SKM-1 treated with dmso at 0.1 percent for 144 hours (cell line): ENCODE measurements at regions not wholly inside any gene's neighbourhood (a gene's known extent, or its start where the extent isn't known, plus 50 kb on each side); places are given as distances from the start of the nearest gene placed in this dataset.

ENCODE experiments used
- DNase-seq: peaks from one replicate; lab custom pipeline; 2025; ENCODE audit not compliant: unreplicated experiment; lab: John Stamatoyannopoulos, UW

DNA sequence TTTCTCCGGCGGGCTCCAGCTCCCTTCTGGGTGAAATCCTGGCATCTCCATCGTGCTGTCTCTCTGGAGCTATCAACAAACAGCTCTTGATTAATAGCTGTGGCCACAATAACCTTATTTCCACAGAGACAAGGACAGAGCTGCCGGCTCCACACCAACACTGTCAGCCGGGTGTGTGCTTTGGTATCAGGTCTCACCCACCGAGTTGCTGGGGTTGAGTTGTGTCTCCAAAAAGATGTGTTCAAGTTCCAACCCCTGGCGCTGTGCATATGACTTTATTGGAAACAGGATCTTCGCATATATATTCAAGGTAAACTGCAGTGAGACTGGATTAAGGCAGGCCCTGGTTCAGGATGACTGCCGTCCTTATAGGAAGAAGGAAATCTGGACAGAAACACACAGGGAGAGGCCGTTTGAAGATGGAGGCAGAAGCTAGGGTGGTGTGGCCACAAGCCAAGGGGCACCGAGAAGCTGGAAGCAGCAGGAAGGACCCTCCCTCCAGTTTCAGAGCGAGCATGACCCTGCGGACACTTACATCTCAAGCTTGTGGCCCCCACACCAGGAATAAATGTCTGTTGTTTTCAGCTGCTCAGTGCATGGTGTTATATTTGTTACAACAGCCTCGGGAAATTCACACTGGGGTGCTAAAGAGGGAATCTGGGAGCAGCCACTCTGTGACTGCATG, 88.4 kb upstream of the TMPRSS2 start:
- DNase-seq, result no peak

DNA sequence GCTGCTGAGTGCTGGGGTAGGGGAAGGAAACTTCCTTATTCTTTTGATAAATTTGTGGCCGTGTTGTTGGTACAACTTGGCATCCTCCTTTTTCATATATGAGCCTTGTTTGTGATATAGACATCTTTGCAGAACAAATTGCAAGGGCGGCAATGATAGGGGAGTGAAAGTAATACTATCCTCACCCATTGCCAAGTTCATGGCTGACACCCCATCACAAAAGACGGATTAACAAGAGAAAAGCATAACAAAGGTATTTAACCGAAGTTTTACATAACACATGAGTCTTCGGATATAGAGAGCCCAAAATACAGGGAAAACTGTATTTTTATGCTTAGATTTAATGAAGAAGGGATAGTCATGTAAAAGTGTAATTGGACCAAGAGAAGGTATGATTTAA, 86.3 kb upstream of the TMPRSS2 start:
- DNase-seq, result no peak

DNA sequence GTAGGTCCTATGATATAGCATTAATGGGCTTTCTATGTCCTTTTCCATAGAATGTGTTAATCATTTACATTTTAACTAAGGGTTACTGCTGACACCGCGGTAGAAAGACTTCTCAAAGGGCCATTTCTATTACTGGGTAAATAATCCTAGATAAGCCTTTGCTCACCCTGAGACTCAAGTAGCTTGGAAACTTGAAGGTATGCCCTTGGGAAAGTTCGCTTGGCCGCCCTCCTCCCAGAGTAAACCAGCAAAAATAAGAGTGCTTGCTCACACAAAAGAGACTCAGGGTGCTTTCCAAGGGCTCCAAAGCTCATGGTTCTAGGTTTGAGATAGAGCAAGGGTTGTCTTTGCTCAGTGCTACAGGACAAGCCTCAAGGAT, 85.8 kb upstream of the TMPRSS2 start:
- DNase-seq, result no peak

DNA sequence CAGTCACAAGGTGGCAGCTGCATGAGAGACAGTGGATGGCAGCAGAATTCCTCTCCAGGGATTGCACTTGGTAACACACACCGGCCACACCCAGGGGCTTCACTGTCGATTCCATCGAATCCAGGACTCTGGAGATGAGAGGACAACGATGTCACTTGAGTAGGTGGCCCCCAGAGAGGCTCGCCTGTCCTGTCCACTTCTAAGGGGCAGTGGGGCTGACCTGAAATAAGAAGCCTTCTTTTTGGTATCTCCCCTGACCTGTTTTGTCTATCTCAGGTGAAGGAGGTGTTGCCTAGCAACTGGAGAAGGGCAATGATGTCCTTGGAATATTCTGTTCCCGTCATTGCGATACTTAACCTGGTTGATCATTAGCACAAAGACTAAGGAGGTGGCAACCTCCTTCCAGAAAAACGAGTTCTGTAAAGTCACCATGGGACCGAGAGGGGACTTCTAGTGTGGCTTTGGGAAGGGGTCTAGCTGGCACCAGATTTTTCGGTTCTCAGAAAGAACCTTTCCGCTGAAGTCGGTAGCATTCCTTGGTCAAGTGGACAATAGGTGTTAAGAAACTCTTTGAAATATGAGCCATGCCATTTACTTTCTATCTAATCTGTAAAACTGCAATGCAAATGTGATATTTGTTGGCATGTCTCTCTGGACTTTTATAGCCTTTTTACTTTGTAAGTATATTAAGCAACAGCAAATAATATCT, 85.2 kb upstream of the TMPRSS2 start:
- no peak for DNase-seq

DNA sequence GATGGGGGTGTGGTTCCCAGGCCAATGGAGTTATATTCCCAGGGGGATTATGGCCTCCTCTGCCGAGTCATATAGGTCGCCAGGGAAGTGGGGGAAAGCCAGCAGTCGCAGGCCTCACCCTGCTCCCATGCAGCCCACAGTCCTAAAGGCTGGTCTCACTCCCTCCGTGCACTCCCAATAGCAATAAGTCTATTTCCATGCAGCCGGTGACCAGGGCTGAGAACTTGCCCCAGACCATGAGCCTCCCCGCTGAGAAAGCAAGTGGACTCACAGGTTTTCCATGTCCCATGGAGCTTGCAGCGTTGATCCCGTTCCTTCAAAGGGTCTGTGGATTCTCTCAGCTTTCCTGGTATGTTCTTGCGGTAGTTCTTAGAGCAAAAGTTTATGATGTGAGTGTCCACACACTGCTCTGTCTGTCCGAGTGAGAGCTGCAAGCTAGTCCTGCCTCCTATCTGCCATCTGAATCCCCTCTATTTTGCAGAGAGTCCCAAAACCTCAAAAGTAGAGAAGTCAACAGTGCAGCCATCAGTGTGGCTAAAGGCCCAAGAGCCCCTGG, 81.7 kb upstream of the TMPRSS2 start:
- DNase-seq, result no peak

DNA sequence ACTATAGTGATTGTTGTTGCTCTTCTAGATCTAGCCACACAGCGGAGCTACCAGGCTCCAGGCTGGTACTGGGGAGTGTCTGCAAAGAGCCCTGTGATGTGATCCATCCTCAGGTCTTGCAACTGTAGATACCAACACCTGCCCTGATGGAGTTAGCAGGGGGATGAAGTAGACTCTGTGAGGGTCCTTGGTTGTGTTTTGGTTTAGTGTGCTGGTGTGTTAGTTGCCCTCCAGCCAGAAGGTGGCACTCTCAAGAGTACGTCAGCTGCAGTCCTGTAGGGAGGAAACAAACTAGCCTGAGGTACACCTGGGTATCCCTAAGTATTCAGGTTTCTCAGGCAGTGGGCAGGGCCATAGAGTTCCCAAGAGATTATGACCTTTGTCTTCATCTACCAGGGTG, 81.2 kb upstream of the TMPRSS2 start:
- no peak for DNase-seq

DNA sequence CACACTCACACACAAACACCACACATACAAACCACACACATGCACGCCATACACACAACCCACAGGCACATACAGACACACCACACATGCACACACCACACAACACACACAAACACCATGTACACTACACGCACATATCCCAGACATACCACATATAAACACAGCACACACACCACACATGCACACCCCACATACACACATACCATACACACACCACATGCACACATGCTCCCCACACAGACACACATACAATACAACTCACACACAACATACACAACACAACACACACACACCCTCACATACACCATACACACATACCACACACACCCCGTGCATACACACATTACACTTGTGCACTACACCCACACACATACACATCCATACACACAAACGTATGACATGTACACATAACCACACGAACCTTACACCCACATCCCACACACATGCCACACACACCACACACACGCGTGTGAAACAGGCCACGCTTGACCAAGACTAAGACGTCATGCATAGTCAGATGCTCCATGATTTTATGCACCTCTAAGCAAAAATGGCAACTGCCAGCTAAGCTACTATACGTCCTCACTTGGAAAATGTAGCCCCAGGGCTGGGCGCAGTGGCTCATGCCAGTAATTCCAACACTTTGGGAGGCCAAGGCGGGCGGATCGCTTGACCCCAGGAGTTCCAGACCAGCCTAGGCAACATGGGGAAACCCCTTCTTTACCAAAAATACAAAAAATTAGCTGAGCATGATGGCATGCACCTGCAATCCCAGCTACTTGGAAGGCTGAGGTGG, 77.4 kb upstream of the TMPRSS2 start:
- no peak for DNase-seq

DNA sequence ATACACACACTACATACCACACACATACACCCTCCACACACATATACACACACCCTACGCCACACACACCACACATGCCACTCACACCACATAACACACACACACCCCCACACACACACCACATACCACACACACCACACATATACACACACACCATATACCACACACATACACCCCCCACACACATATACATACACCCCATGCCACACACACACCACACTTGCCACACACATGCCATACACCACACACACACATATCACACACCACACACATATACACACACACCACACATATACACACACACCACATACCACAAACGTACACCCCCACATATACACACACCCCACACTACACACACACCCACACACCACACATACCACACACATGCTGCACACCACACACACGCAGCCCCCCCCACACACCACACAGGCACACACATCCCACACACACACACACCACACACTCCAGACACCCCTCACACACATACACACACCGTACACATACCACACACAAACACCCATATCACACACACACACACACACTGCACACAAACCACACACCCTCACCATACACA, 76.7 kb upstream of the TMPRSS2 start:
- no peak for DNase-seq

DNA sequence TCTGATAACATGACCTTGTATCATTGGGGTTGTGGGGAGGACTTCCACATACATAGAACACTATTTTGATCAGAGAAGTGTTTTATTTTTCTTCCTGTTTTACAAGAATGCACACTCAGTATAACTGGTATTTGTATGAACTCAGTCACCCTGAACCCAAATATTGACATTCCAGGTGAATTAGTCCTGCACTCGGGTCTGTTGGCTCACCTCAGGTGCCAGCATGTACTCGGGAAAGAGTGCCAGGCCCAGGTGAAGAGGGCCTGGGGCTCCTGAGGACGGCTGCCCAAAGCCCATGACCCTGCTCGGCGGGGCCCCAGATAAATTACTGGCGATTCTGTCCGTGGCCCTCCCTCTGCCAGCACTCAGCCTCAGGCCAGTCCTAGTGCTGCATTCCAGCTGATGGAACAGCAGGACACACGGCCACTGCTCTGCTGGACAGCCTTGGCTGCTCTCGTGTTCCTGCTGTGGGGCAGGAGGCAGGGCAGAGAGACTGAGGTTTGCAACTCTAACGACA, 75.4 kb upstream of the TMPRSS2 start:
- no peak for DNase-seq

DNA sequence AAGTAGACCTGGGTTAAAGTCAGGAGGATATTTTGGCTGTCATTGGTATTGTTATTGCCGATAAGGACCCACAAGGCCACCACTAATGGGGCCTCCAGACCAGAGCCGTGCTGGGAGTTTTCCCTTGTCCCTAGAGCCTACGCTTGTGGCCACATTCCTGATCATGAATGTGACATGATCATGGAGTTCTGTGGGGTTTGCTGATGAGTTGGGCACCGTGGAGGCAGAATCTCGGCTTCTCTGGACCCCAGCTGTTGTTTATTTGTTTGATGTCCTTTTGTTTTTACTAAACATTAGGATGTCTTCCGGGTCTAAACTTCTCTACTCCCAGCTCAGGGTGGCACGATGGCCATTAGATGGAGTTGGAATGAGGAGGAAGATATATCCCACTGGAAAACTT, 74.9 kb upstream of the TMPRSS2 start:
- DNase-seq, result no peak

DNA sequence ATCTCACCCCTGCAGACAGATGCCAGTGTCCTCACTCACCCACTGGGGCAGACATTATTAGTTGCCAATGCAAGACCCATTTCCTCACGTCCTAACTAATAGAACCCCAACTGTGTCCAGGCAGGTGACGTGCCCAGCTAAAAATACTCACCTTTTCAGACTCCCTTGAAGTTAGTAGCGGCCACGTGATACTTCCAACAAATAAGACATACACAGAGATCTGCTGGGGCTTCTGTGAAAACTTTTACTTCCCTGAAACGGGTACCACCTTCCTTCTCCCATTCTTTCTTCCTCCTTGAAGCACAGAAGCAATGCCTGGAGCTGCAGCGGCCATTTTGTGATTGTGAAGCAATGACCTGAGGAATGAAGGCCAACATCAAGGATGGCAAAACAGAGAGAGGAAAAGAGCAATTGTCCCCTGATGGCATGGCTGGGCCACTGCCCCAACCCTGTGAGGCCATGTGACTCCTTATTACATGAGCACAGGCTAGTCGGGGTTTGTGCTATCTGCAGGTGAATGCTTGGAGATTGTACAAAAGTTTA, 74.4 kb upstream of the TMPRSS2 start:
- no peak for DNase-seq

DNA sequence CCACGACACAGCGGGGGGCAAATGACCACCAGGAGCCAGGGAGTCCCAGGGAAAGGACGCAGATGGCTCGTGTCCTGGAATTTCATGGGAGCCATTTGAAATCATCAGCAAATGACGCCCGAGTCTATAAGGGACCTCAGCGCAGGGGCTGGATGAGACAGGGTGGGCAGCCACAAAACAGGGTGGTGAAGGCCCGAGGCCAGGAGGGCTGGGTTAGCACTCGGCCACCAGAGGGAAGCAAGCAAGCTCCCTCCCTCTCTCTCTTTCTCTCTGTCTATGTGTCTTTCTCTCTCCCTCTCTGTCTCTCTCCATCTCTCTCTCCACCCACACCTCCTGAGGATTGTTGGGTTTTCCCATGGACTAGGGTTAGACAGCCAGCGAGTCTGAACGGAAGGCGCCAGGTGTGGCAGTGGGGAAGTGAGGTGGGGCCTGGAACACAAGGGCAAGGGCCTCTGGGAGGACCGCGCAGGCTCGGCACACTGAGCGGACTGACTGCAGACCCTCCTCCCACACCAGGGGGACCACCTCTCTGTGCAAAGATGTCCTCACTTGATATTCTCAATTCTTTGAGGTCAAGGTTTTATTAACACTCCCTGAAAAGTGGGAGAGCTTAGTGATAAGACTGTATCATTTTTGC, 73.8 kb upstream of the TMPRSS2 start:
- no peak for DNase-seq

DNA sequence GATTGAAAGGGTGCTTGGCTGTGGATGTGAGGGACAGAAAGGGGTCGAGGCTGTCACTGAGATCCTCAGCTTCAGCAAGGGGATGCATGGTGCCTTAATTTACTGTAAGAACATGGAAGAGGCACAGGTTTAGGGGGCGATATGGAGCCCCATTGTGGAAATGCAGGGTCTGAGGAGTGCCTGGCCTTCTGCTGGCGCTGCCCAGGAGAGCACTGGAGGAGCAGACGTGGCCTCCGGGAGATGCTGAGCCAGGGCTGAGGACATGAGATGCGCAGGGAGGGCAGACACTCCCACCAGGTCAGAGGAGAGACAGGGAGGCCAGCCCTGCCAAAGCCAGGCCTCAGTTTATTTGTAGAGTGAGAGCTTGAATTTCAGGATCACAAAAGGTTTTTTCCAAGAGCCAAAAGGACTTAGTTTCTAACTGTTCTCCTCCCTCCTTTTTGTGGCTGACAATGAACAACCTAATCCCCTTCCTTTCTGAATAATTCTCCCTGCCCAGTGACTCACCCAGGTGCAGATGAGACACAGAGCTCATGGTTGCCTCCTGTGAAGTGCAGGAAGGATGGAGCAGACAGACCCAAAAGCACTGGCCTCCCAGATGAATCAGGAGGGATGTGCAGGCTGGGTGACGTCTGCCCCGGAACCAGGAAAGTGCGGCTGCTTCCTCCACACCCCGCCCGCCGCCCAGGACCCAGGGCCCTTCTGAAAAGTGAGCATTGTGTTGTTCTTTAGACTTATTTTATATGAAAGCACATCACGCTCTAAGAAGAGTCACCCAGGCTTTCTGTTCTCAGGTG, 73.0 kb upstream of the TMPRSS2 start:
- DNase-seq, result no peak

DNA sequence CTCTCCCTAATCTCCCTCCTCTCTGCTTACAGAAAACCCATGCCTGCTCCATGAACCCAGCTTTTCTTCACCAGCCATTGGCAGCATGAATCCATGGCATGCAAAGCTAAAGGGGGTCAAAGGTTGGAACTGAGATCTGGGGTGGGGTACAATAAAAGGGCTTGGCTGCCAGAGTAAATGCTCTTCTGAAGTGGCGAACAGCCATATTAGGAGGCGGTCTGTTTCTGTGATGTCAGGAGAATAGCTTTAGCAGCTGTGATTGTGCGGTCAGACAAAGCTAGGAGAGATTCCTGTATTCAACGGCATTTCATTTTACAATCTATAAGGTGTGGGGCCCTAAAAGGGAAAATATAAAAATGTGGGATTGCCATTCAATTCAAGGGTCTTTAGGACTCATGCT, 71.7 kb upstream of the TMPRSS2 start:
- DNase-seq, result no peak

DNA sequence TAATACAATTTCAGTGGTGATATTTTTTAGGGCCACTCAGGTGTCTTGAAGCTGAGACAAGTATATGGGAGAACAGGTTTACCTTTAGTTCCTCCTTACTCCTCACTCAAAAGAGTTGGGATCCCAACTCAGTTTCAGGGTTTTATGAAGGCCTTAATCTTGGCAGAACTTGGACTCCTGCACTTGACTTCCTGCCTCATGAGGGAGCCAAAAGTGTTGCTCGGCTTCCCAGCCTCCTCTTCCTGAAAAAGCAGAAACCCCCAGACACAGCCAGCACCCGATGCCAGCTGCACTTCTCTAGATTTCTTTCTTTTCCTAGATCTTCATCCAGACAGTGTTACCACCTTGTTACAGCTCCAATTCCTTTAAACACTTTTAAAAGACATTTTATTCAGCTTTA, 70.8 kb upstream of the TMPRSS2 start:
- no peak for DNase-seq

DNA sequence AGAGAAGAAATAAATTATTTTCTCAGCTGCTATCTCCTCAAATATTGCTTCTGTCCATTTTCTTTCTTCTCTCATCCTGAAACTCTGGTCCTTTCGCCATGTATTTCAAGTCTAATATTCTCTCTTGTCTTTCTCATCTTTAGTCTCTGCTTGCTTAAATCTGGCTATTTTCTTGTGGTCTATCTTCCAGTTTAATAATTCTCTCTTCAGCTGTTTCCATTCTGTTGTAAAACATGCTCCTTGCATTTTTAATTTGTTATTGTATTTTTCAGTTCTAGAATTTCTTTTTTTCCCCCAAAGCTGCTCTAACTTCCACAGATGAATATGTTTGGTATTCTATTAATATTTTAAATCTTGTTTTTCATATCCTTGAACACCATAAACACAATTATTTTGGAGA, 70.1 kb upstream of the TMPRSS2 start:
- no peak for DNase-seq

DNA sequence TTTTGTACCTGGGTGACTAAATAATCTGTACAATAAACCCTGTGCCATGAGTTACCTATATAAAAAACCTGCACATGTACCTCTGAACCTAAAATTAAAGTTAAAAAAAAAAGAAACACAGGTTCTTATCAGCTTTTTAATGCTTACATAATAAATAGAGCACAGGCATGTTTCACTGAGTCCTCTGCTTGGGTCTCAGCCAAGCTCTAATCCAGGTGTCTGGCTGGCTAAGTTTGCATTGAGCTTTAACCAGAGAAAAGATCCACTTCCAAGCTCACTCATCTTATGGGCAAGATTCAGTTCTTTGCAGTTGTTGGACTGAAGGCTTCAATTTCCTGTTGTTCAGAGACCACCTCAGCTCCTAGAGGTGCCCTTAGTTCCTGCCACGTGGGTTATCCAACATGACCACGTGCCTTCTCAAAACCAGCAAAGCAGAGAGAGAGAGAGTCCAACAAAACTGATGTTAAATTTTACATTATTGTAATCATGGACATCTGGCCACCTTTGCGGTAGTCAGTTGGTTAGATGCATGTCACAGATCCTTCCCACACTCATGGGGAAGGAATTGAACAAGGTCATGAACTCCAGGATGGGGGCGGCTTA, 68.2 kb upstream of the TMPRSS2 start:
- DNase-seq, result no peak

DNA sequence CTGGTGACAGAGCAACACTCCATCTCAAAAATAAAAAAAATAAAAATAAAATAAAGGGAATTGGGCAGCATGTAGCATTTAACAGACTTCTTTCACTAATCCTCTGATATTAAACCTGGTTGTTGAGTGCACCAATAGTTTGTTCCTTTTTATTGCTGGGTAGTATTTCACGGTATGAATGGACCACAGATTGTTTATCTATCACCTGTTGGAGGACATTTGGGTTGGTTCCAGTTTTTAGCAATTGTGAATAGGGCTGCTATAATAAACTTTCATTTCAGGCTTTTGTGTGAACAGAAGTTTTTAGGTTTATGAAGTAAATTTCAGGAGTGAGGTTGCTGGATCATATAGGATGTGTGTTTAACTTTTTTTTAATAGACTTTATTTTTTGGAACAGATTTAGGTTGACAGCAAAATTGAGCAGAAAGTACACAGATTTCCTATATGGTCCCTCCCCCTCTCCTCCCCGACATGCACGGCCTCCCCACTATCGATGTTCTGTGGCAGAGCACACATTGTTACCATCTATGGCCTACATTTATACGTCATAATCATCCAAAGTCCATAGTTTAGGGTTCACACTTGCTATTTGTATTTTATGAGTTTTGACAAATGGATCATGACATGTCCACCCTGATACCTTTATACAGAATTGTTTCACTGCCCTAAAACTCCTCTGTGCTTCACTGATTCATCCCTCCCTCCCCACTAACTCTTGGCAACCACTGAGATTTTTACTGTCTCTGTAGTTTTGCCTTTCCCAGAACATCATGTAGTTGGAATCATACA, 66.1 kb upstream of the TMPRSS2 start:
- no peak for DNase-seq
